Left colon (tissue), 2 donors: ENCODE measurements at regions not wholly inside any gene's neighbourhood (a gene's known extent, or its start where the extent isn't known, plus 50 kb on each side); places are given as distances from the start of the nearest gene placed in this dataset.
"Not testable (repeated sequence)": the region's sequence is repeated elsewhere in the genome, so short reads cannot be mapped to it uniquely, and the experiment has no call there.

Experiments
- ATAC-seq: fragments of 200-7000 bp; cut with Tn5 transposase; one replicate; pipeline ENCODE4 v1.9.1; 2020; ENCODE audit warnings: mild to moderate bottlenecking, moderate library complexity
- DNase-seq, 2 donors: peaks; one replicate each; pipeline ENCODE4 v3.0.0-alpha.2; 2020
- intact Hi-C, 2 donors: fragments of 100-400 bp; cut with DNase I in 1 of 2; cut with micrococcal nuclease in 1 of 2; formaldehyde crosslinking; loops; one replicate each; pipeline versions ENCODE4 v1.11.2 to v1.14.0; 2022; cut with DNase I, micrococcal nuclease
- donor health status: DM: no; HTN: no; CAD: no.
- donor health status: DM: yes; HTN: yes; CAD: no.

DNA sequence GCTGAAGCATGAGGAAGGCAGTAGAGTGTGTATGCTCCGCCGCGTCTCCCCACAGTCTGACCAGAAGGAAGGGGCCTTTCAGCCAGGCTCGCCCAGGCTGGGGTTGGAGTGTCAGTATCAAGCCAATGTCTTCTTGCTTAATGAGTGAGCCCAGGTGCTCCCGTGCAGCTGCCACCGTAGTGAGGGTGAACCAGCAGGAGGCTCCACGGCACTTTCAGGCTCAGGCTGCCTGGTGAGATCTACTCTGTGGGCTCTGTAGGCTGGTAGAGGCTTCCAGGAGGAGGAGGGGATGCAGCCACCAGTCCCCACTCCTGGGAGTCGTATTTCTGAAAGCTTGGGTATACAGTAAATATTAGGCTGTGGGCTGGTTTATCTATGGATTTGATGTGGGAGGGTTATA, 98.1 kb upstream of the ADCY2 start:
- ATAC-seq, intact Hi-C loops, DNase-seq: not testable (repeated sequence)

GRCh38 chr5:7299731-7300130, 96.2 kb upstream of the ADCY2 start:
- intact Hi-C loops, DNase-seq: not testable (repeated sequence)

GRCh38 chr5:7305000-7305674, 90.8 kb upstream of the ADCY2 start:
- intact Hi-C loops, ATAC-seq: not testable (repeated sequence)

More at GRCh38 chr5:7299731-7300130, 96.2 kb upstream of the ADCY2 start:
- ATAC-seq: not testable (repeated sequence)

DNA sequence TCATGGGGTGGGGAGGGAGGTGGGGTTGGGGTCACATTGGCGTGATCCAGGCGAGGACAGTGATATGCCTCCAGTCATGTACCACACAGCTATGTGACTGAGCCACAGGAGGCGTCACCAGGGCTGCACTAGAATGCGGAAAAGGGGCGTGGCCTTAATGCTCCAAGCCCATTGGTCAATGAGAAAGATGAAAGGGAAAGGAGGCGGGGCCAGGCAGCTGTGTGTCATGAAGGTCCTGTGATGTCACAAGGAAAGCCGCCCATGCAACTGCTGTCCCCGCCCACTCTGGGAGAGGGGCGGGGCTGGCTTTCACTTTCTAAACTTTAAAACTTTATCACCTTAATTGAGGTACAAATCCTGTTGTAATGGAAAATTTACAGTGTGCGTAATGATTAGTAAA, 89.4 kb upstream of the ADCY2 start:
- not testable (repeated sequence) for ATAC-seq, DNase-seq

More at GRCh38 chr5:7305000-7305674, 90.8 kb upstream of the ADCY2 start:
- DNase-seq: not testable (repeated sequence)

GRCh38 chr5:7307709-7308108, 88.2 kb upstream of the ADCY2 start:
- ATAC-seq, intact Hi-C loops, DNase-seq: not testable (repeated sequence)

More for the DNA sequence above, 89.4 kb upstream of the ADCY2 start:
- intact Hi-C loops: not testable (repeated sequence)

GRCh38 chr5:7309715-7310114, 86.2 kb upstream of the ADCY2 start:
- intact Hi-C loops, ATAC-seq, DNase-seq: not testable (repeated sequence)

- DNase-seq, intact Hi-C loops, ATAC-seq: not testable (repeated sequence)
Measured at GRCh38 chr5:7310656-7311055, 85.3 kb upstream of the ADCY2 start.

- no peak for ATAC-seq
- no peak for DNase-seq
- intact Hi-C loops: no loop called here
Measured at GRCh38 chr5:7315118-7315517, 80.8 kb upstream of the ADCY2 start.

GRCh38 chr5:7317751-7318150, 78.2 kb upstream of the ADCY2 start:
- intact Hi-C loops: no loop called here
- ATAC-seq (no peak), DNase-seq (no peak)

- intact Hi-C loops: no loop called here
- DNase-seq (no peak), ATAC-seq (no peak)
Measured at GRCh38 chr5:7320701-7321301, 75.1 kb upstream of the ADCY2 start.

DNA sequence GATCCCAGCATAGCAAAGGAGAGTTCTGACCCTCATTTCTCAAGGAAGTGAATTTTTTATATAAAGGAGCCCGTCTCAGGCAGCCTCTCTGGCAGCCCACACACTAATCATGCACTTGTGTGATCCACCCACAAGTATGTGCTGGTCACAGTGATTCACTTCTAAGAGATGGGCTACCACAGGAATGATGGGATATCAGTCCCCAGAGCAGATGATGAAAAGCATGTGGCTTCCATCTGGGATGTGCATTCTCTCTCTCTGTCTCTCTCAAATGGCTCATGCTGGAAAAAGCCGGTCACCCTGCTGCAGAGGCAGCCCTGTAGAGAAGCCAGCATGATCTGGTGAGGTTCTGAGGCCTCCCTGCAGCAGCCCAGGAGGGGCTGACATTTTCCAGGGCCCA, 74.2 kb upstream of the ADCY2 start:
- intact Hi-C loops: no loop called here
- no peak for ATAC-seq

GRCh38 chr5:7324919-7325318, 71.0 kb upstream of the ADCY2 start:
- DNase-seq: no peak
- intact Hi-C loops: no loop called here
- no peak for ATAC-seq

More for the DNA sequence above, 74.2 kb upstream of the ADCY2 start:
- DNase-seq: no peak

- DNase-seq (no peak), ATAC-seq (no peak)
- intact Hi-C loops: no loop called here
Measured at GRCh38 chr5:7325975-7326913, 69.7 kb upstream of the ADCY2 start.

- intact Hi-C loops: no loop called here
- ATAC-seq: no peak
- no peak for DNase-seq
Measured at GRCh38 chr5:7329141-7329540, 66.8 kb upstream of the ADCY2 start.

DNA sequence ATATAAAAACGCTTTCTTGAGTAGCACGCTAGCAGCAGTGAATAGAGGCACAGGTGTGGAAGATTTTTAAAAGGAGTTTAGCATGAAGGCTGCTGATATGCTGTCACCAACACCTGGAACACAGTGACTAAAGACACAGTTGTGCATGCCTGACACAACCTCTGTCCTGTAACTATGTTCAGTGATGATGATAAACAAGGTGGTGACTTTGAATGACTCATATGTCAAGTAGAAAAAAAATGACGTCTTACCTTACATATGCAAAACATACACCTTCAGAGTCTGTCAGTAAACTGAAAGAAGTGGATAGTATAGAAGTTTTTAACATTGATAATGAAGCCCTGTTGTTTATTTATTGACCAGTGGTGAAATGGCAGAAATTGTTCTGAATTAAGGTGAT, 66.2 kb upstream of the ADCY2 start:
- DNase-seq: no peak
- ATAC-seq: no peak
- intact Hi-C loops: no loop called here

DNA sequence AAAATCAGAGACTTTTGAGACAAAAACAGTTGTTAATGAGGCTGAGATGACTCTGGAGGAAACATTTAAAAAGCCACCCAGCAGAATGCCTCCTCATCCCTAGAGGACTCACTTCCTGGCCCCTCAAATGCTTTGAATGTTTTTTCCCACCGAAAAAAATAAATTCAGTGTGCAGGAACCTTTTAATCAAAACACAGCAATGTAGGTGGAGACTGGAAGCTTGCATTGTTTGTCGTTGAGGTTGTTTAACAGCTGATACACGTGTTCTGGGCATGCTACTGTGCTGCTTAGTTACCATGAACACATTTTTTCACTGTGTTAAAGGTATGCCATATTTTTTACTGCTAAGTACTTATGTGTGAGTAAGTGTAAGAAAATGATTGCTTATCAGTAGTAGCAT, 65.7 kb upstream of the ADCY2 start:
- ATAC-seq: no peak
- DNase-seq: no peak
- intact Hi-C loops: no loop called here

GRCh38 chr5:7331131-7331530, 64.8 kb upstream of the ADCY2 start:
- ATAC-seq (no peak), DNase-seq (no peak)
- intact Hi-C loops: no loop called here
